C4-2B (cell line): ENCODE measurements at regions not wholly inside any gene's neighbourhood (a gene's known extent, or its start where the extent isn't known, plus 50 kb on each side); places are given as distances from the start of the nearest gene placed in this dataset.

Experiments used
- ZFX ChIP-seq: fragments of 450-650 bp; IDR thresholded peaks from 2 replicates; pipeline ENCODE4 v1.6.1; 2017
- TF ChIP-seq, protein P1 (sequence below): fragments of 450-650 bp; conservative IDR thresholded peaks from 2 replicates; pipeline ENCODE4 v1.5.1; 2017; ENCODE audit warnings: mild to moderate bottlenecking

GRCh38 chr14:38143170-38143569 is 64.5 kb upstream of the SSTR1 start:
- TF ChIP-seq, protein P1, sequence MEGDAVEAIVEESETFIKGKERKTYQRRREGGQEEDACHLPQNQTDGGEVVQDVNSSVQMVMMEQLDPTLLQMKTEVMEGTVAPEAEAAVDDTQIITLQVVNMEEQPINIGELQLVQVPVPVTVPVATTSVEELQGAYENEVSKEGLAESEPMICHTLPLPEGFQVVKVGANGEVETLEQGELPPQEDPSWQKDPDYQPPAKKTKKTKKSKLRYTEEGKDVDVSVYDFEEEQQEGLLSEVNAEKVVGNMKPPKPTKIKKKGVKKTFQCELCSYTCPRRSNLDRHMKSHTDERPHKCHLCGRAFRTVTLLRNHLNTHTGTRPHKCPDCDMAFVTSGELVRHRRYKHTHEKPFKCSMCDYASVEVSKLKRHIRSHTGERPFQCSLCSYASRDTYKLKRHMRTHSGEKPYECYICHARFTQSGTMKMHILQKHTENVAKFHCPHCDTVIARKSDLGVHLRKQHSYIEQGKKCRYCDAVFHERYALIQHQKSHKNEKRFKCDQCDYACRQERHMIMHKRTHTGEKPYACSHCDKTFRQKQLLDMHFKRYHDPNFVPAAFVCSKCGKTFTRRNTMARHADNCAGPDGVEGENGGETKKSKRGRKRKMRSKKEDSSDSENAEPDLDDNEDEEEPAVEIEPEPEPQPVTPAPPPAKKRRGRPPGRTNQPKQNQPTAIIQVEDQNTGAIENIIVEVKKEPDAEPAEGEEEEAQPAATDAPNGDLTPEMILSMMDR = no peak
- no peak for TF ChIP-seq ZFX
